ENCODE measurements at regions not wholly inside any gene's neighbourhood (a gene's known extent, or its start where the extent isn't known, plus 50 kb on each side); places are given as distances from the start of the nearest gene placed in this dataset.

DNA sequence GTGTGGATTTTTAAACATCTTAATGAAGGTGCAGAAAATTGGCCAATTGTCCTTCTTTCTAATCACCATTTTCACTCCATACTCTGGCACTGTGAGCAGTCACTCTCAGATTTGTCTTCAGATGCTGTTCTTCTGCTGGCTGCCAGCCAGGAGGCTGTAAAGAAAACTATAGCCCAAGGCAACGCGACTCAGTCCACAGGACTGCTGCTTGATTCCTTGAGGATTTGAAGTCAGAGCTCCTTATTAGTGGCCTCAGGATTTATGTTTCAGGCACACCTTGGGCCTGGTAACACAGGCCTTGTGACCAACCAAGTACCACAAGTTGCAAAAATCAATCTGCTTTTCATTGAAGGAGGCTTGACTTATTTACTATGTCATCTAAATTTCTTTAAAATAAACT, 342.6 kb downstream of the GPM6A start:
- H3K27ac ChIP-seq = no peak overlapping the region
- H3K27me3 ChIP-seq (ENCODE audit: insufficient read depth, low read depth) = no peaks in the 10 kb centered on the region
- H2AFZ ChIP-seq (ENCODE audit: low read depth) = no peak overlapping the region
- no peaks in the 10 kb centered on the region for H3K36me3 ChIP-seq (ENCODE audit: insufficient read depth)
- TF ChIP-seq, protein P1, sequence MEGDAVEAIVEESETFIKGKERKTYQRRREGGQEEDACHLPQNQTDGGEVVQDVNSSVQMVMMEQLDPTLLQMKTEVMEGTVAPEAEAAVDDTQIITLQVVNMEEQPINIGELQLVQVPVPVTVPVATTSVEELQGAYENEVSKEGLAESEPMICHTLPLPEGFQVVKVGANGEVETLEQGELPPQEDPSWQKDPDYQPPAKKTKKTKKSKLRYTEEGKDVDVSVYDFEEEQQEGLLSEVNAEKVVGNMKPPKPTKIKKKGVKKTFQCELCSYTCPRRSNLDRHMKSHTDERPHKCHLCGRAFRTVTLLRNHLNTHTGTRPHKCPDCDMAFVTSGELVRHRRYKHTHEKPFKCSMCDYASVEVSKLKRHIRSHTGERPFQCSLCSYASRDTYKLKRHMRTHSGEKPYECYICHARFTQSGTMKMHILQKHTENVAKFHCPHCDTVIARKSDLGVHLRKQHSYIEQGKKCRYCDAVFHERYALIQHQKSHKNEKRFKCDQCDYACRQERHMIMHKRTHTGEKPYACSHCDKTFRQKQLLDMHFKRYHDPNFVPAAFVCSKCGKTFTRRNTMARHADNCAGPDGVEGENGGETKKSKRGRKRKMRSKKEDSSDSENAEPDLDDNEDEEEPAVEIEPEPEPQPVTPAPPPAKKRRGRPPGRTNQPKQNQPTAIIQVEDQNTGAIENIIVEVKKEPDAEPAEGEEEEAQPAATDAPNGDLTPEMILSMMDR (conservative IDR thresholded peaks at IDR 0.05; ENCODE audit: low read depth, low read length) = no peak
- no peak overlapping the region for H3K4me2 ChIP-seq
- no peaks in the 10 kb centered on the region for H4K20me1 ChIP-seq (ENCODE audit: insufficient read depth)
- H3K4me3 ChIP-seq (IDR thresholded peaks at IDR 0.05; ENCODE audit: insufficient read depth, low read depth, low read length) = no peak overlapping the region
- no peaks in the 10 kb centered on the region for H3K79me2 ChIP-seq (ENCODE audit: insufficient read depth, low read depth)
- H3K9ac ChIP-seq = no peak overlapping the region
- no peaks in the 10 kb centered on the region for H3K4me1 ChIP-seq (ENCODE audit: low read depth, poor library complexity, severe bottlenecking)

DNA sequence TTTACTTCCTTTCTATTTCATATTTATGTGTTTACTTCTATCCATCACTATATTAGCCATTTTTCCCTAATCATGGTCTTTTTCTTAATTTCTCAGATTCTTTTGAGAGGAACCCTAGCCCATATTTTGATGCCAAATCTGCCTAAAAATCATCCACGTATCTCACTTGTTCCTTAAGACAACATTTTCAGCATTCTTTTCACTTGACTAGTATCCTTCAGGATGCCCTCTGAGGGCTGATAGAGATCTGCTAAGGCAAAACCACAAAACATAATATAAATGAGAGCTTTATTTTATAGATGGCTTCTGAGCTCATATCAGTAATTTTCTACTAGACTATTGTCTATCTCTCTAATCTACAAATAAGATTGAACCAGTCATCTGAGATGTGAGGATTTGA, 341.9 kb downstream of the GPM6A start:
- Histone ChIP-seq H2AFZ (ENCODE audit: low read depth) (no peak overlapping the region), H4K20me1 (ENCODE audit: insufficient read depth) (no peaks in the 10 kb centered on the region), H3K4me2 (no peak overlapping the region), H3K4me3 (IDR thresholded peaks at IDR 0.05; ENCODE audit: insufficient read depth, low read depth, low read length) (no peak overlapping the region), H3K27ac (no peak overlapping the region), H3K79me2 (ENCODE audit: insufficient read depth, low read depth) (no peaks in the 10 kb centered on the region), H3K36me3 (ENCODE audit: insufficient read depth) (no peaks in the 10 kb centered on the region), H3K4me1 (ENCODE audit: low read depth, poor library complexity, severe bottlenecking) (no peaks in the 10 kb centered on the region), H3K27me3 (ENCODE audit: insufficient read depth, low read depth) (no peaks in the 10 kb centered on the region), H3K9ac (no peak overlapping the region)
- TF ChIP-seq, protein P1 (conservative IDR thresholded peaks at IDR 0.05; ENCODE audit: low read depth, low read length) = no peak

DNA sequence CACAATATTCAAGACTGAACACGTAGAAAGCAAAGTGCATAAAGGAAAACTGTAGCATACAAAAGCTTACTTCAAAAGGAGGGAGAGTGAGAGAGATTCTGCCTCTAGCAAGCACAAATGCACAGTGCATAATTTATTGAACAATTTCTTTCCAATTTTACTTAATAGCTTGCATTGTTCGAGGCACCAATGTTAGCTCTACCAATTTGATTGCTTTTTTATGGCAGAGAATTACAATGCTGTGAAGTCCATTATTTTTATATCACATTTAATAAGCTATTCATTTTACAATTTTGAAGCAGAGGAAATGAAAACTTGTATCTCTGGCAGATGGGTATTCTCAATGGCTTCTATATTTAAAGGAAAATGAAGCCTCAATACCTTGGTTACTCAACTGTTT, 331.7 kb downstream of the GPM6A start:
- Histone ChIP-seq H4K20me1 (ENCODE audit: insufficient read depth) (no peaks in the 10 kb centered on the region), H3K79me2 (ENCODE audit: insufficient read depth, low read depth) (no peaks in the 10 kb centered on the region), H3K27ac (no peak overlapping the region), H3K4me2 (no peak overlapping the region), H3K36me3 (ENCODE audit: insufficient read depth) (no peaks in the 10 kb centered on the region), H2AFZ (ENCODE audit: low read depth) (no peak overlapping the region), H3K4me1 (ENCODE audit: low read depth, poor library complexity, severe bottlenecking) (no peaks in the 10 kb centered on the region), H3K27me3 (ENCODE audit: insufficient read depth, low read depth) (no peaks in the 10 kb centered on the region), H3K9ac (no peak overlapping the region), H3K4me3 (IDR thresholded peaks at IDR 0.05; ENCODE audit: insufficient read depth, low read depth, low read length) (no peak overlapping the region)
- TF ChIP-seq, protein P1 (conservative IDR thresholded peaks at IDR 0.05; ENCODE audit: low read depth, low read length) = no peak

DNA sequence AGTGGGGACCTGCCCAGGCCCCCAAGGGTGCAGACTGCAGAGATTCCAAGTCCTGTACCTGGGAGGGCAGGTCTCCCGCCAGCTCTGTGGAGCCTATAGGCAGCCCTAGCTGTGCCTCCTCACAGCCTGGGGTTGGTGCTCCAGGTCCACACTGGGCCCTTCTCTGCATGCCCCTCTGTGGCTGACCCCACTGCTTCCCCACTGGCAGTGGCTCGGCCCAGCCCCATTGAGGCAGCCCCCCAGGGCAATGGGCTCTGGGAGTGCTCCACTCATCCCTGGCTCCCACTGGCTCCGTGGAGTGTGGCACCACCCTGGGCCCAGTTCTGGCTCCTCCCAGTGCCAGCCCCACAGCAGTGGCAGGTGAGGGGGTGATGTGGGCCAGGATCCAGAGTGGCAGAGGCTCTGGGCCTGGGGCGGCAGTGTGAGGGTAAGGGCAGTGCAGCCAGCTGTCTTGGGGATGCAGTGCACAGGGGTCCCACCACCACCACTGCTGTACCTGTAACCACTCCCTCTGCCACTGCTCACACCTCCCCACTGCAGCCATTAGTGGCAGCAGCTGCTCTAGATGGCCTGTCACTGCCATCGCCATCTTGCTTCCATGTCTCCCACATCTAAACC, 312.2 kb downstream of the GPM6A start:
- no peak overlapping the region for H3K4me2 ChIP-seq
- no peak overlapping the region for H3K9ac ChIP-seq
- H4K20me1 ChIP-seq (ENCODE audit: insufficient read depth) = no peaks in the 10 kb centered on the region
- no peaks in the 10 kb centered on the region for H3K79me2 ChIP-seq (ENCODE audit: insufficient read depth, low read depth)
- H3K36me3 ChIP-seq (ENCODE audit: insufficient read depth) = no peaks in the 10 kb centered on the region
- H2AFZ ChIP-seq (ENCODE audit: low read depth) = no peak overlapping the region
- no peaks in the 10 kb centered on the region for H3K4me1 ChIP-seq (ENCODE audit: low read depth, poor library complexity, severe bottlenecking)
- H3K4me3 ChIP-seq (IDR thresholded peaks at IDR 0.05; ENCODE audit: insufficient read depth, low read depth, low read length) = no peak overlapping the region
- TF ChIP-seq, protein P1 (conservative IDR thresholded peaks at IDR 0.05; ENCODE audit: low read depth, low read length) = no peak
- no peak overlapping the region for H3K27ac ChIP-seq
- no peaks in the 10 kb centered on the region for H3K27me3 ChIP-seq (ENCODE audit: insufficient read depth, low read depth)

Data from KMS-11 (cell line).